SJCRH30 (cell line): ENCODE measurements at regions not wholly inside any gene's neighbourhood (a gene's known extent, or its start where the extent isn't known, plus 50 kb on each side); places are given as distances from the start of the nearest gene placed in this dataset.

ENCODE experiments used
- DNase-seq, 2 experiments: peaks; one replicate each; pipeline ENCODE4 v3.0.0-alpha.2; 2015 to 2020
- H3K27ac ChIP-seq: fragments of 250-450 bp; sonication (Bioruptor Pico); 2 replicates; pipeline ENCODE4 v1.5.1; 2020; ENCODE audit warnings: mild to moderate bottlenecking, moderate library complexity
- H3K27me3 ChIP-seq: fragments of 250-450 bp; sonication (Bioruptor Pico); 2 replicates; pipeline ENCODE4 v1.5.1; 2020; ENCODE audit warnings: mild to moderate bottlenecking, moderate library complexity
- H3K36me3 ChIP-seq: fragments of 250-450 bp; sonication (Bioruptor Pico); 2 replicates; pipeline ENCODE4 v1.5.1; 2020; ENCODE audit warnings: mild to moderate bottlenecking, moderate library complexity
- H3K4me1 ChIP-seq: fragments of 250-450 bp; sonication (Bioruptor Pico); 2 replicates; pipeline ENCODE4 v1.5.1; 2020; ENCODE audit warnings: mild to moderate bottlenecking, moderate library complexity
- H3K4me3 ChIP-seq: fragments of 250-450 bp; sonication (Bioruptor Pico); 2 replicates; pipeline ENCODE4 v1.5.1; 2020; ENCODE audit warnings: mild to moderate bottlenecking, moderate library complexity
- H3K9me3 ChIP-seq: fragments of 250-450 bp; sonication (Bioruptor Pico); replicated peaks from 2 replicates; pipeline ENCODE4 v1.5.1; 2020; ENCODE audit warnings: mild to moderate bottlenecking, moderate library complexity

DNA sequence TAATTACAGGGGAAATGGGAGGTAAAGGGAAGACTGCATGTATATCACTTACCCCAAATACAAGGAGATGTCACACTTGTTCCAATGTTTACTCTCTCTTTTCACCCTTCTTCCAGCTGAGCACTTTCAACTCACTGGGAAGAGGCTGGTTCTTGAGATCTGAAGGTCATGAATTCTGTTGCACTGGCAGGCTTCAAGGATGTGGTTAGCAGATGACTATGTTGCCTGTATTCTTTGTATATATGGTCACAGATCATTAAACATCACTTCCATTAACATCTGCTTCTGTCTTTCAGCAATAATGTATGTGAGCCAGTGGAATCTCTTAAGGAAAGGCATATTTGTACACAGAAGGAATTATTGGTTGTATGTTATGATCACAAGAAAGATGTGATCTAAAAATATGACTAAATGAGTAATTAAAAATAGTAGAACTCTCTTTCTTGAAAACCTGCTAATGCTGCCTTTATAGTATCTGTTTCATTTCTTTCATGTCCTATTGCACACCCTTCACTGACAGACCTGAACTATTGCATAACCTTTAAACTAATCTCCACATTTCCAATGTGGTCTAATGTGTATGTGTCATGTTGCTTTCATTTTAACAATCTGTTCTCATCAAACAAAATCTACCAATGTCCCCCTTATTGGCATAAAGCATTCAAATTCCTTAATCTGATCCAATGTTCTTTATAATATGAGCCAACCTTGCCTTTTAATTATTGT is 131.4 kb upstream of the EPHA7 start:
- H3K4me3 ChIP-seq, result no peak overlapping the region
- no peaks in the 10 kb centered on the region for H3K27me3 ChIP-seq
- peak; percentile 76 to 95 for DNase-seq
- H3K27ac ChIP-seq, result peak overlapping the region; percentile 91
- H3K36me3 ChIP-seq, result no peaks in the 10 kb centered on the region
- peaks cover 28% of the 10 kb centered on the region for H3K4me1 ChIP-seq
- 0 out of 2 replicates have a peak, but pooled peaks cover 5% of the 10 kb centered on the region for H3K9me3 ChIP-seq

DNA sequence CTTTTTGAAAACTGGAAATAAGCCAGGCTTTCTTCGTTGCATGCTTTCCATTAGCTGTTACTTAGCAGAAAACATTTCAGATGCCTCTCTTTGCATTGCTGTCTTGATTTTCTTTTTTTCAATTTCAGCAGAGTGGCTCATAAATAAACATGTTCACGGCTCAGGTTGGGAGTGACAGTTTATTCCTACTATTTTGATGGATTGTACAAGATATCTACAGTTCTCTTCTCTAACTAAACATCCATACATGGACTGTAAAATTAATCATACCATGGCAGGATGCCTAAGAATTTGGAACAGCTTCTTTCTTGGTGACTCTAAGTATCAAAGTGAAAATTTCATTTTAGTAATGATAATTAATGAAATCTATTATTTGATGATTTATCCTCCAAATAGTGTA is 130.5 kb upstream of the EPHA7 start:
- H3K9me3 ChIP-seq, result 0 out of 2 replicates have a peak, but pooled peaks cover 6% of the 10 kb centered on the region
- H3K27ac ChIP-seq, result peak overlapping the region; percentile 91
- no peak overlapping the region for H3K4me3 ChIP-seq
- no peaks in the 10 kb centered on the region for H3K36me3 ChIP-seq
- H3K27me3 ChIP-seq, result no peaks in the 10 kb centered on the region
- DNase-seq, result peak in 1 of 2 experiments; percentile 35
- H3K4me1 ChIP-seq, result peaks cover 24% of the 10 kb centered on the region

DNA sequence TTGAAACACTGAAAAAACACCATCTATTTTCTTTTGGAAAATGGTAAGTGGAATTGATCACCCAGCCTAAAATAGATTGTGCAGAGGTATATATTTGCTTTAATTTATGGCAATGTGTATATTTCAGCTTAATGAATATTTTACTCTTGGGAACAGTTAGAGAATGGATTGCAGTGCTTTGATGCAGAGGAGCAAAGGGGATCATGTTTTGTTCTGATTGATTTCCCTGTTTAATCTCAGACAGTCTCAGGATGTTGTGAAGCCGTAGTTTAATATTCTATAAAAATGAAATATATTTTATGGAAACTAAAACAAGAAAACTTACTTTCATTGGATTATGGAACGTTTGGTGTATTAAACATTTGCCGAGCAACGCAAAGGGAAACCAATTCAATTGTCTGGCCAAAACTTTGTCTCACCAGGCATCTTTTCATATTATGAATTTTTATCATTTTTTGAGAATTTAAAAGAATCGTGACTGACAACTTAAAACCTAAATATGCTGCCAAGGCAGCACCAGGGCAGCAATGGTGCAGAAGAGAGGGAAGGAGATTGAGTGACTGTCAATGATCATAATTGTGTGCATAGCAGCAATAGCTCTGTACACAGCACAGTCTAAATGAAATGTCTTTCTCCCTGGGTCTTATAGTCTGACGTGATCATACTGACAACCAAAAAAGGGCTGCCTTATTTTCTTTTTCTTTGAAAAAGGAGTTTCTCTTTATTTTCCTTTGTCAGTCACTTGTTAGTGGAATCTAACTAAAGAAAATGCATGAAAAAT is 105.5 kb upstream of the EPHA7 start:
- Histone ChIP-seq H3K27ac (no peak overlapping the region), H3K9me3 (no peaks in the 10 kb centered on the region)

GRCh38 chr6:93523365-93523764 is 104.0 kb upstream of the EPHA7 start:
- no peak for DNase-seq

More for the DNA sequence above, 105.5 kb upstream of the EPHA7 start:
- Histone ChIP-seq H3K4me3 (no peak overlapping the region), H3K36me3 (no peaks in the 10 kb centered on the region), H3K27me3 (no peaks in the 10 kb centered on the region), H3K4me1 (no peaks in the 10 kb centered on the region)
- DNase-seq, result no peak

GRCh38 chr6:93516441-93516840 is 97.1 kb upstream of the EPHA7 start:
- Histone ChIP-seq H3K27ac (no peak overlapping the region), H3K4me1 (no peaks in the 10 kb centered on the region), H3K4me3 (no peak overlapping the region), H3K36me3 (no peaks in the 10 kb centered on the region), H3K9me3 (no peaks in the 10 kb centered on the region), H3K27me3 (no peaks in the 10 kb centered on the region)
- no peak for DNase-seq

More at GRCh38 chr6:93523365-93523764, 104.0 kb upstream of the EPHA7 start:
- H3K27me3 ChIP-seq, result no peaks in the 10 kb centered on the region
- H3K27ac ChIP-seq, result no peak overlapping the region
- H3K4me1 ChIP-seq, result no peaks in the 10 kb centered on the region
- H3K4me3 ChIP-seq, result no peak overlapping the region
- H3K36me3 ChIP-seq, result no peaks in the 10 kb centered on the region
- H3K9me3 ChIP-seq, result no peaks in the 10 kb centered on the region

DNA sequence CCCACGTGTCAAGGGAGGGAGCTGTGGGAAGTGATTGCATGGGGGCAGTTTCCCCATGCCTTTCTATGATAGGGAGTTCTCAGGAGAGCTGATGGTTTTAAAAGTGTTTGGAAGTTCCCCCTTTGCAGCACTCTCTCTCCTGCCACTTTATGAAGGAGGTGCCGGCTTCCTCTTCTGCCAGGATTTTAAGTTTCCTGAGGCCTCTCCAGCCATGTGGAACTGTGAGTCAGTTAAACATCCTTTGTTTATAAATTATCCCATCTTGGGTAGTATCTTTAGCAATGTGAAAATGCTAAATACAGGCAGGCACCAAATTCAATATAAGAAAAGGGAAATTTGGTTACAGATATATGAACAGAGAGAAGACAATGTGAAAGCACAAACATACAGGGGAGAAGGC is 96.4 kb upstream of the EPHA7 start:
- no peaks in the 10 kb centered on the region for H3K27me3 ChIP-seq
- H3K4me3 ChIP-seq, result no peak overlapping the region

DNA sequence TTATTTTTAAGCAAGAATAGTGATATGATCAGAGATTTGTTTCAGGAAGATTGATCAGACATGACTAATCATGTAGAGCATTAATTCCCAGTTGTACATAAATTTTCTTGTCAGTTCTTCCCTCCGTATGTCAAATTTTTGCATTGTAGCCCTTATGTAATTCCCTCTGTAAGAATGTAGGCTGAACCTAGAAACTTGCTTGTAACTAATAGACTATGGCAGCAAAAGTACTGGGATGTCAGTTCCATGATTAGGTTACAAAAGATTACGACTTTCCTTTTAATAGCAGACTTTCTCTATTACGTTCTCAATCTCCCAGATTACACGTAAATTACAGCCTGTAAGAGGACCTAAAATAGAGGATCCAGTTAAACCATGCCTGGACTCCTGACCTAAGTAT is 79.4 kb upstream of the EPHA7 start:
- Histone ChIP-seq H3K4me3 (no peak overlapping the region), H3K27ac (no peak overlapping the region), H3K9me3 (no peaks in the 10 kb centered on the region), H3K36me3 (no peaks in the 10 kb centered on the region), H3K4me1 (peaks cover 11% of the 10 kb centered on the region), H3K27me3 (no peaks in the 10 kb centered on the region)
- DNase-seq, result no peak

More for the DNA sequence above, 96.4 kb upstream of the EPHA7 start:
- Histone ChIP-seq H3K4me1 (no peaks in the 10 kb centered on the region), H3K36me3 (no peaks in the 10 kb centered on the region), H3K9me3 (no peaks in the 10 kb centered on the region), H3K27ac (no peak overlapping the region)
- no peak for DNase-seq

- no peaks in the 10 kb centered on the region for H3K9me3 ChIP-seq
- peaks cover 11% of the 10 kb centered on the region for H3K4me1 ChIP-seq
- H3K27ac ChIP-seq, result no peak overlapping the region
- DNase-seq, result peak; percentile 14 to 40
- no peaks in the 10 kb centered on the region for H3K27me3 ChIP-seq
- H3K36me3 ChIP-seq, result no peaks in the 10 kb centered on the region
- H3K4me3 ChIP-seq, result no peak overlapping the region
Measured at GRCh38 chr6:93496548-93496947, 77.2 kb upstream of the EPHA7 start.

GRCh38 chr6:93494057-93494456 is 74.7 kb upstream of the EPHA7 start:
- Histone ChIP-seq H3K27ac (no peak overlapping the region), H3K9me3 (no peaks in the 10 kb centered on the region), H3K36me3 (no peaks in the 10 kb centered on the region), H3K4me3 (no peak overlapping the region), H3K27me3 (no peaks in the 10 kb centered on the region), H3K4me1 (peaks cover 11% of the 10 kb centered on the region)
- DNase-seq, result no peak

DNA sequence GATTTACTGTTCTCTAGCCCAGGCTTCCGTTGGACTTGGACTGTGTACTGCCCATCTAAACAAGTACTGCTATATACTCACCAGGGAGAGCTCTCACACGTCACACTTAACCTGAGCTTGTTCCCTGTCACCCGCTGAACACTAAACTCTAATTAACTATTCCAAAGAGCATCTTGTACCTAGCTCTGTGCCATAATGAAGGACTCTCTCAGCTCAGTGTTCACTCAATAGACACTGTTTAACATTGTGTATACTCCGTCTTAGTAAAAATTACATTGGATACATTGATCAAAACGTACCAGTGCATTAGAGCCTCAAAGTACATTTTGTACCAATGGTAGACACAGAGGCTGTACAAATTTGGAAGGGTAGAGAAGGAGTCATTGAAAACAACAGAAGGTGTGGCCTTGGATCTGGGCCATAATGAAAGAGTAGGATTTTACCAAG is 55.4 kb upstream of the EPHA7 start:
- no peaks in the 10 kb centered on the region for H3K4me1 ChIP-seq
- H3K9me3 ChIP-seq, result peaks cover 4% of the 10 kb centered on the region; the same call in 1 of the 2 replicates
- no peak for DNase-seq
- peaks cover 5% of the 10 kb centered on the region; the same call in 1 of the 2 replicates for H3K36me3 ChIP-seq
- no peaks in the 10 kb centered on the region for H3K27me3 ChIP-seq
- no peak overlapping the region for H3K27ac ChIP-seq
- no peak overlapping the region for H3K4me3 ChIP-seq

DNA sequence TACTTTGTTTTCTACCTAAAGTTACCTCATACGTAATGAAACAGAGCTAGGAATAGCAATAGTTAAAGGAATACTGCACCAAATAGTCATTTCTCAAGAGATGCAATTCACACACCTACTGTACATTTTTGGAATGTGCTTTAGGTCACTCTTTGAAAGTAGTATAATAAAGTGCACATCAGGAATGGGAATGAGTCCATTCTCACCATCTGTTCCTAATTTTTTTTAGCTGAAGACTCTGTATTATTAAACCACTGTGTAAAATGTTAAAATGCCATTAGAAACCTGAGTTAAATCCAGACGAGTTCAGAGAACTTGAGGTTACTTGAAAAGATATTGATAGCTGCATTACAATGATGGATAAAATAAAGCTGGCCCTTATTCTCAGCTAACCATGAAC is 51.9 kb upstream of the EPHA7 start:
- H3K27me3 ChIP-seq, result no peaks in the 10 kb centered on the region
- H3K4me1 ChIP-seq, result no peaks in the 10 kb centered on the region; the same call in 1 of the 2 replicates
- no peak for DNase-seq

More for the DNA sequence above, 51.9 kb upstream of the EPHA7 start:
- H3K27ac ChIP-seq, result no peak overlapping the region
- H3K9me3 ChIP-seq, result no peaks in the 10 kb centered on the region
- H3K4me3 ChIP-seq, result no peak overlapping the region
- H3K36me3 ChIP-seq, result no peaks in the 10 kb centered on the region
